GM18873 (cell line): ENCODE measurements at regions not wholly inside any gene's neighbourhood (a gene's known extent, or its start where the extent isn't known, plus 50 kb on each side); places are given as distances from the start of the nearest gene placed in this dataset.
"Not testable (repeated sequence)": the region's sequence is repeated elsewhere in the genome, so short reads cannot be mapped to it uniquely, and the experiment has no call there.

Experiments
- ATAC-seq: cut with Tn5 transposase; IDR thresholded peaks from one replicate; pipeline ENCODE4 v1.9.1; 2021; ENCODE audit warnings: mild to moderate bottlenecking, moderate library complexity, moderate number of reproducible peaks; ENCODE audit not compliant: unreplicated experiment, low FRiP score

DNA sequence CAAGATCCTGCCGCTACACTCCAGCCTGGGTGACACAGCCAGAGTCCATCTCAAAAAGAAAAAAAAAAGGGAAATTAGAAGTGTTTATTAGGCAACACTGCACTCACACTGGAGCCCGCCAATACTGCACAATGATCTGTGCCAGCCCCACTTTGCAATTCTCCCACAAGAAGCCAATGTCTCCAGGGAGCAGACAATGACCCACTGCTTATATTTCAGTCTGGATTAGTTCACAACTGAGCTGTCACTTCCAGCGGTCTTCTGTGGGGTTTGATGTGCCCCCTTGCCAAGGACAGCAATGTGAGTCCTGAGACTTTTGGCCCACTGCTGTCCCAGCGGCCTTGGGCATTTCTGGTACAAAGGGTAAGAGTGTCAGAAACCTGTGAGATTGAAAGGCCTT, 85.6 kb upstream of the PPM1B start:
- no peak for ATAC-seq

GRCh38 chr2:44084850-44085249, 83.8 kb upstream of the PPM1B start:
- no peak for ATAC-seq

- no peak for ATAC-seq
Observed at GRCh38 chr2:44086629-44087028, 82.0 kb upstream of the PPM1B start.

- peak; percentile 57 for ATAC-seq
Observed at GRCh38 chr2:44087036-44087713, 81.5 kb upstream of the PPM1B start.

DNA sequence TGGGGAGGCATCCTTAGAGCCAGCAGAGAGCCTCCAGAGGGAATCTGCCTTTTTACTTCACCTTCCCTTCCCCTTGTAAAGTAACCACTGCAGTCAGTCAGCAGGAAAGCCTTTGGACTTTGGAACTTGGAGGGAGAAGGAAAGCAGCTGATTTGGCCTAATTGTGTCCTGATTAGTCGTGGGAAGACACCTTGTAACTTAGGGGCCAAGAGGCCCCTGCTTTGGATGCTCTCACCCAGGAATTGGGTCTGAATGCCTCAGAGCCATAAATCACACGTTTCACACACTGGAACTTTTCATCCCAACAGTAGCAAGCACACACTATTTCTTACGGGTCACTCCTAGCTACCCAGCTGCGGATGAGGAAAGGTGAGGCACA, 81.0 kb upstream of the PPM1B start:
- no peak for ATAC-seq

DNA sequence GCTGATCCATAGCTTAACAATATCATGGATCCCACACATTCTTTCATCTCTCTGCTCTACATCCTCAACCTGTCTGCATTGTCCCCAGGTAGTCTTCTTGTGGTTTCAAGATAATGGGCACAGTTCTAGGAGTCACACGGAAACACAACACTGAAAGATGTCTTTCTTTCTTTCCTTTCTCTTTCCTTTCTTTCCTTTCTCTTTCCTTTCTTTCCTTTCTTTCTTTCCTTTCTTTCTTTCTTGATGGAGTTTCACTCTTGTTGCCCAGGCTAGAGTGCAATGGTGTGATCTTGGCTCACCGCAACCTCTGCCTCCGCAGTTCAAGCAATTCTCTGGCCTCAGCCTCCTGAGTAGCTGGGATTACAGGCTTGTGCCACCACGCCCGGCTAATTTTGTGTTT, 76.2 kb upstream of the PPM1B start:
- not testable (repeated sequence) for ATAC-seq

GRCh38 chr2:44093970-44094369, 74.7 kb upstream of the PPM1B start:
- ATAC-seq, result no peak

- no peak for ATAC-seq
Observed at GRCh38 chr2:44097322-44097907, 71.3 kb upstream of the PPM1B start.

- ATAC-seq, result peak; percentile 53
Observed at GRCh38 chr2:44098050-44098449, 70.6 kb upstream of the PPM1B start.

GRCh38 chr2:44098891-44099290, 69.8 kb upstream of the PPM1B start:
- ATAC-seq, result no peak

GRCh38 chr2:44100351-44100750, 68.3 kb upstream of the PPM1B start:
- no peak for ATAC-seq

DNA sequence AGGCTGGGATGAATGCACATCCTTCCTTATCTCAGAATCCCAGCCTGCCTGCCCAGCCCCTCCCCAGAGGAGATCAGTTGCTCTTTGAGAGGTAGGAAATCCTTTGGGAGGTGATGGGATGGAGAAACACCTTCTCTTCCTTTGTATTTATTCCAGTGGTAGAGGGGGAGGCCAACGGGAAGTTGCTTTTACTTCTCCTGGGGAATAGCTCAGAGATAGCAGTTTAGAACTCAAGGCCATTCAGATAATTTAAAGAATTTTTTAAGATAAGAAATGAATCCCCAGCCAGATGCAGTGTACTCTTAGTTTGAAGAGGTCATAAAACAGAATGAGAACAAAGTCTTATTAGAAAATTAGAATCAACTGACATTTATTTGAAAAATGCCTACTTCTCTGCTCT, 67.4 kb upstream of the PPM1B start:
- no peak for ATAC-seq

- no peak for ATAC-seq
Observed at GRCh38 chr2:44102790-44103562, 65.7 kb upstream of the PPM1B start.

- ATAC-seq, result no peak
Observed at GRCh38 chr2:44103639-44104038, 65.0 kb upstream of the PPM1B start.

- ATAC-seq, result no peak
Observed at GRCh38 chr2:44104855-44105271, 63.8 kb upstream of the PPM1B start.

GRCh38 chr2:44106509-44106908, 62.2 kb upstream of the PPM1B start:
- not testable (repeated sequence) for ATAC-seq

- peak; percentile 86 for ATAC-seq
Observed at GRCh38 chr2:44107086-44107740, 61.5 kb upstream of the PPM1B start.

DNA sequence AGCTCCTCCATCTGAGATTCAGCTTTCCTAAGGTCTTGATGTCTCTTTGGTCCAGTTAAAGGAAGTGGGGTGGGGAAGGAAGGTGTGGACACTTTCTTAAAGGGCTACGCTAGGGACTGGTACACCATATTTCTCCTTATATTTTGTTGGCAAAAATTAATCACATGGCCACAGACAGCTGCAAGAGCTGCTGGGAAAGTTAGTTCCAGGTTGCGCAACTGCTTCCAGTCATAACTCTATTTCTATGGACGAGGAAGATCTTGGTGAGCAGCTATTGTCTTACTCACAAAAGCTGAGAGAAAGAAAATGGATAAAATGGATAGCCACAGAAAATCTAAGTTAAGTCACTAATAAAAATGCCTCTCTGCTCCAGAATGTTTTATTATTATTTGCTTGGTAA, 60.7 kb upstream of the PPM1B start:
- ATAC-seq, result no peak

DNA sequence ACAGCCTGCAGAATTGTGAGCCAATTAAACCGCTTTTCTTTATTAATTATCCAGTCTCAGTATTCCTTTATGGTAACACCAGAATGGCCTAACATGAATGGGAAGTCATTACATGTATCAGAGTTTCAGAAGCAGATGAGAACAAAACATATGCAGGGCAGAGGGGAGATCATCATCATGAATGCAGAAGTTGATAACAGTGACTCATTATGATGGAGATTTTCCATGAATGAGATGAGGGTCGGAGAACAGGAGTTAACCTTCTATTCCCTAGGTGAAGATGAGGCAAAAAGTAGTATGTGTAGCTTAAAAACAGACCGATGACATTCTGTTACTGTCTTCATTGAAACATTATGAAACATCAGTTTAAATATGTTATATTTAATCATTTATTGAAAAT, 59.5 kb upstream of the PPM1B start:
- no peak for ATAC-seq

DNA sequence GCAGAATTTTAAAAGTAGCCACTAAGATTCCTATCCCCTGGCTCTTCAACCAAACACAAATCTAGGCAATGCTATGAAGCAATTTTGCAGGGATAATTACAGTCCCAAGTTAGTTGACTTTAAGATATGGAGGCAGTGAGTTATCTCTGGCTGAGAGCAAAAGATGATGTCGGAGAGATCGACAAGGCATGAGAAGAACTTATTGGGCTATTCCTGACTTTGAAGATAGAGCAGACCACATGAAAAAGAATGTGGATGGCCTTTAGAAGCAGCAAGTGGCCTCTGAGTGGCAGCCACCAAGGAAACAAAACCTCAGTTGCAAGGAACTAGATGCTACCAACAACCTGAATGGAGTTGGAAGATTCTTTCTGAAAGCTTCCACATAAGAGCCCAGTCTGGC, 58.2 kb upstream of the PPM1B start:
- ATAC-seq, result no peak

DNA sequence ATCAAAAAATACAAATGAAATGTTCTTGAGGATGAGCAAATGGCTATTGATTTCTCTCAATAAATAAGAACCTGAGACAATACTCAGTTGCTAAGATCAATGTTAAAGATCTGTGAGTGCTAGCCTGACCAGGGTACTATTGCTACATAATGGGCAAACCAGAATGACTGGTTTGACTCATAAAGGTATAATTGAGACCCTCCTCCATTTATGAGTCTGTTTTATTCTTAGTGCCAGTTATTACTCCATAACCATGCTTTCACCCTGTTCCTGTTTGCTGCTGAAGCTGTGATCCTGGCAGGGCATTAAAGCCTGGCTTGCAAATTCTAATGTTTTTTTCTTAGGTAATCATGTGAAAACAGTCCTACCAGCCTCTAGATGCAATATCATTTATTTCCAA, 56.6 kb upstream of the PPM1B start:
- no peak for ATAC-seq
